IMR-90 (cell line): ENCODE measurements at regions not wholly inside any gene's neighbourhood (a gene's known extent, or its start where the extent isn't known, plus 50 kb on each side); places are given as distances from the start of the nearest gene placed in this dataset.

Experiments used
- ATAC-seq: fragments of 200-7000 bp; cut with Tn5 transposase; 2 replicates; pipeline ENCODE4 v1.9.1; 2020; ENCODE audit warnings: low read depth, mild to moderate bottlenecking, moderate library complexity
- BruUV-seq: library from RNA; stranded (reverse); fragments of 400-500 nt; replicated peaks from 2 replicates; lab custom pipeline; 2021; lab: Mats Ljungman, UMichigan
- CTCF ChIA-PET: fragments of 300-600 bp; formaldehyde crosslinking; extraction: SDS; loops from one replicate; lab custom pipeline; 2021; ENCODE audit warnings: antibody characterized with exemption; lab: Yijun Ruan, JAX
- POLR2A ChIA-PET: fragments of 300-600 bp; sonication (Branson Sonifier 250); formaldehyde crosslinking; loops from one replicate; lab custom pipeline; 2022; ENCODE audit warnings: antibody characterized with exemption; ENCODE audit not compliant: unreplicated experiment; lab: Charles Lee
- DNase-seq: peaks from one replicate; pipeline ENCODE4 v3.0.0; 2013
- H2AFZ ChIP-seq: replicated peaks from 2 replicates; pipeline ENCODE3; 2013; ENCODE audit warnings: low read length, mild to moderate bottlenecking; ENCODE audit not compliant: poor library complexity
- H2AK5ac ChIP-seq: 2 replicates; pipeline ENCODE4 v1.6.1; 2013; ENCODE audit warnings: low read depth, low read length, inconsistent platforms
- H2AK9ac ChIP-seq: replicated peaks from 2 replicates; pipeline ENCODE3; 2013; ENCODE audit warnings: mild to moderate bottlenecking, low read depth, low read length, moderate library complexity; ENCODE audit not compliant: poor library complexity
- H2BK120ac ChIP-seq: 2 replicates; pipeline ENCODE4 v1.6.1; 2013; ENCODE audit warnings: low read depth, low read length, inconsistent platforms
- H2BK15ac ChIP-seq: 3 replicates; pipeline ENCODE4 v1.6.1; 2013; ENCODE audit warnings: low read depth, low read length, inconsistent platforms
- H2BK20ac ChIP-seq: 2 replicates; pipeline ENCODE4 v1.6.1; 2013; ENCODE audit warnings: low read depth, mild to moderate bottlenecking, inconsistent platforms, low read length, moderate library complexity
- H2BK5ac ChIP-seq: 2 replicates; pipeline ENCODE4 v1.6.1; 2013; ENCODE audit warnings: mild to moderate bottlenecking, low read depth, low read length, inconsistent platforms; ENCODE audit not compliant: poor library complexity, severe bottlenecking
- H3K14ac ChIP-seq: replicated peaks from 2 replicates; pipeline ENCODE4 v1.6.1; 2013; ENCODE audit warnings: low read depth, low read length, inconsistent platforms
- H3K18ac ChIP-seq: 2 replicates; pipeline ENCODE4 v1.6.1; 2013; ENCODE audit warnings: low read depth, low read length, control low read depth
- H3K23ac ChIP-seq: 2 replicates; pipeline ENCODE4 v1.6.1; 2013; ENCODE audit warnings: low read depth, low read length, inconsistent platforms
- H3K27ac ChIP-seq: 2 replicates; pipeline ENCODE4 v1.5.1; 2013; ENCODE audit warnings: mild to moderate bottlenecking, control low read depth, low read length; ENCODE audit not compliant: insufficient read depth
- H3K27me3 ChIP-seq: 2 replicates; pipeline ENCODE4 v1.6.1; 2013; ENCODE audit warnings: low read length; ENCODE audit not compliant: control insufficient read depth, insufficient read depth
- H3K36me3 ChIP-seq: 2 replicates; pipeline ENCODE4 v1.6.1; 2013; ENCODE audit warnings: low read length, mixed read lengths; ENCODE audit not compliant: control insufficient read depth, insufficient read depth
- H3K4ac ChIP-seq: 2 replicates; pipeline ENCODE4 v1.6.1; 2013; ENCODE audit warnings: low read depth, low read length, inconsistent platforms
- H3K4me1 ChIP-seq: 2 replicates; pipeline ENCODE4 v1.6.1; 2013; ENCODE audit warnings: low read length, mixed read lengths; ENCODE audit not compliant: control insufficient read depth, insufficient read depth
- H3K4me2 ChIP-seq: 2 replicates; pipeline ENCODE4 v1.6.1; 2013; ENCODE audit warnings: low read depth, mild to moderate bottlenecking, control low read depth, low read length, moderate library complexity
- H3K4me3 ChIP-seq: 2 replicates; pipeline ENCODE4 v1.5.1; 2013; ENCODE audit warnings: low read depth, mild to moderate bottlenecking, control low read depth, low read length, moderate library complexity; ENCODE audit not compliant: insufficient read depth
- H3K56ac ChIP-seq: 2 replicates; pipeline ENCODE4 v1.6.1; 2013; ENCODE audit warnings: low read length, inconsistent platforms; ENCODE audit not compliant: insufficient read depth; ENCODE audit errors: extremely low read depth
- H3K79me1 ChIP-seq, 2 experiments: 2 replicates each; pipeline ENCODE4 v1.6.1; 2013; ENCODE audit warnings: low read length in 2 of 2, inconsistent platforms in 1 of 2, low read depth in 1 of 2
- H3K9ac ChIP-seq: 2 replicates; pipeline ENCODE4 v1.6.1; 2013; ENCODE audit warnings: low read depth, low read length, control low read depth
- H3K9me1 ChIP-seq: 2 replicates; pipeline ENCODE4 v1.6.1; 2013; ENCODE audit warnings: low read length, inconsistent platforms; ENCODE audit not compliant: insufficient read depth
- H3K9me3 ChIP-seq: 2 replicates; pipeline ENCODE4 v1.6.1; 2013; ENCODE audit warnings: low read length; ENCODE audit not compliant: control insufficient read depth, insufficient read depth
- H4K20me1 ChIP-seq: 2 replicates; pipeline ENCODE4 v1.6.1; 2013; ENCODE audit warnings: low read length, inconsistent platforms; ENCODE audit not compliant: insufficient read depth
- H4K5ac ChIP-seq: 2 replicates; pipeline ENCODE4 v1.6.1; 2013; ENCODE audit warnings: mild to moderate bottlenecking, low read depth, low read length, control low read depth
- H4K8ac ChIP-seq, 2 experiments: 2 replicates each; pipeline ENCODE4 v1.6.1; 2013; ENCODE audit warnings: low read depth in 2 of 2, low read length in 2 of 2, control low read depth in 1 of 2, inconsistent platforms in 1 of 2
- H4K91ac ChIP-seq: 2 replicates; pipeline ENCODE4 v1.6.1; 2013; ENCODE audit warnings: low read depth, low read length, inconsistent platforms; ENCODE audit not compliant: insufficient read depth
- CEBPB ChIP-seq: IDR thresholded peaks from 2 replicates; pipeline ENCODE4 v1.6.1; 2012; ENCODE audit warnings: low read depth, low read length, improper control_type of control experiment
- MAFK ChIP-seq: IDR thresholded peaks from 2 replicates; pipeline ENCODE4 v1.6.1; 2012; ENCODE audit warnings: low read depth, low read length, improper control_type of control experiment
- MAZ ChIP-seq: IDR thresholded peaks from 2 replicates; pipeline ENCODE4 v1.6.1; 2012; ENCODE audit warnings: low read depth, mild to moderate bottlenecking, low read length, improper control_type of control experiment, moderate library complexity, borderline replicate concordance
- RAD21 ChIP-seq: IDR thresholded peaks from 2 replicates; pipeline ENCODE4 v1.6.1; 2012; ENCODE audit warnings: low read length, improper control_type of control experiment
- RFX5 ChIP-seq: IDR thresholded peaks from 2 replicates; pipeline ENCODE4 v1.8.0; 2012; ENCODE audit warnings: low read depth, mild to moderate bottlenecking, low read length, moderate library complexity
- whole genome bisulfite sequencing, 2 experiments: methylation state at CpG; one replicate each; pipeline versions ENCODE4 v1.1.5 to v1.1.7; 2013; ENCODE audit warnings: missing lambda C conversion rate in 2 of 2; ENCODE audit not compliant: insufficient read length in 1 of 2; ENCODE audit errors: extremely low coverage in 2 of 2; 5-methylcytosine and 5-hydroxymethylcytosine counted together
- dilution Hi-C: fragments of 300-500 bp; cut with HindIII; formaldehyde crosslinking; loops from one replicate; pipeline ENCODE4 v1.14.3; 2018; ENCODE audit warnings: low sequenced_read_pairs; ENCODE audit not compliant: unreplicated experiment
- in situ Hi-C: fragments of 300-500 bp; cut with MboI; formaldehyde crosslinking; loops from 3 replicates; pipeline ENCODE4 v1.14.3; 2019; ENCODE audit warnings: low sequenced_read_pairs, inconsistent platforms, mixed read lengths
- intact Hi-C: fragments of 100-400 bp; cut with micrococcal nuclease; formaldehyde crosslinking; loops from 2 replicates; pipeline ENCODE4 v1.10.0; 2022

DNA sequence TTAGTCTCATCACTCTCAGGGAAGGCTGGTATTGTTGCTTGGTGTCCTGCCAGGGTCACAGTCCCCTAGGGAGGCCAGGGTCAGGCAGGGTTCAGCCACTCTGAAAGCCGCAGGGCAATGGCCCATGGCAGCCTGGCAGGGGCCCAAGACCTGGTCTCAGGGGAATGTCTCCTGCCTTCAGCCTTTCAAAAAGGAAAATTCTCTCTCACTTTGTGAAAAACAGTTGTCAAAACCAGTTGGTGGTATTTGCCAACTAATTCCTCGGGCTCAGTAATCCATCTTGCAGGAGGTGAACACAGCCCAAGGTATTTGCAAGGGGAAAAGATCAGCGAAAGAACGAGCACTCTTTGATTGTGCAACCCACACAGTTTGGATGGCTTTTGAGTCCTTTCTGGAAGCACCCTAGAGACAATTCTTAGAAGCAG lies 101.5 kb downstream of the JCAD start:
- H4K20me1 ChIP-seq: no peaks in the 10 kb centered on the region
- no peak overlapping the region for H4K8ac ChIP-seq
- H3K56ac ChIP-seq: no peak overlapping the region
- H3K4ac ChIP-seq: no peak overlapping the region
- dilution Hi-C loops: no loop called here
- 33% methylated on average over 1 of the region's 4 CpGs; no CpG with 5 or more reads in 1 of the 2 experiments for WGBS, 2 experiments
- no peaks in the 10 kb centered on the region for H3K36me3 ChIP-seq
- no peaks in the 10 kb centered on the region; the same call in 1 of the 2 replicates for H3K9me3 ChIP-seq
- ChIA-PET POLR2A (no interaction called here), CTCF (no interaction called here)
- no peak overlapping the region for H3K18ac ChIP-seq
- peak overlapping the region; percentile 4 for H2AFZ ChIP-seq
- peaks cover 13% of the 10 kb centered on the region for H3K27me3 ChIP-seq
- no peak overlapping the region for H4K91ac ChIP-seq
- H3K79me1 ChIP-seq: no peaks in the 10 kb centered on the region
- no peak for DNase-seq
- no peak overlapping the region for H3K27ac ChIP-seq
- no peak overlapping the region for H4K5ac ChIP-seq
- H3K9ac ChIP-seq: no peak overlapping the region
- no peak overlapping the region for H3K4me2 ChIP-seq
- no peak overlapping the region; the same call in 1 of the 2 replicates for H2BK20ac ChIP-seq
- BruUV-seq: no TSS peak
- TF ChIP-seq MAFK (no peak), MAZ (no peak), CEBPB (peak; percentile 72), RAD21 (no peak), RFX5 (no peak)
- H3K23ac ChIP-seq: no peak overlapping the region
- ATAC-seq: no peak
- H2BK120ac ChIP-seq: peak overlapping the region; percentile 10; the same call in 1 of the 2 replicates
- no peak overlapping the region for H3K14ac ChIP-seq
- in situ Hi-C loops: no loop called here
- intact Hi-C loops: no loop called here
- H2BK15ac ChIP-seq: no peak overlapping the region; the same call in 2 of the 3 replicates
- H2AK5ac ChIP-seq: peak overlapping the region; percentile 44; the same call in 1 of the 2 replicates
- H2BK5ac ChIP-seq: no peak overlapping the region
- no peak overlapping the region for H3K4me3 ChIP-seq
- H2AK9ac ChIP-seq: peak overlapping the region; percentile 9
- H3K4me1 ChIP-seq: peaks cover 11% of the 10 kb centered on the region; the same call in 1 of the 2 replicates
- peaks cover 3% of the 10 kb centered on the region; the same call in 1 of the 2 replicates for H3K9me1 ChIP-seq
